Kidney (tissue), 13 donors: ENCODE measurements at regions not wholly inside any gene's neighbourhood (a gene's known extent, or its start where the extent isn't known, plus 50 kb on each side); places are given as distances from the start of the nearest gene placed in this dataset.

Source experiments
- DNase-seq, 5 donors: peaks; one replicate each; pipeline ENCODE4 v3.0.0-alpha.2; 2013 to 2020
- FAIRE-seq: peaks from 2 replicates; lab custom pipeline; 2012; peaks lifted over from hg19 to GRCh38; lab: Jason Lieb, UNC
- H3K27ac ChIP-seq, 2 donors: one replicate each; pipeline ENCODE4 v1.7.0; 2013; ENCODE audit warnings: low read depth in 2 of 2, low read length in 2 of 2, inconsistent platforms in 1 of 2
- H3K27me3 ChIP-seq: one replicate; pipeline ENCODE4 v1.7.1; 2013; ENCODE audit warnings: low read length, inconsistent platforms; ENCODE audit not compliant: control insufficient read depth, insufficient read depth
- H3K36me3 ChIP-seq, 3 donors: one replicate each; pipeline versions ENCODE4 v1.7.0 to v1.7.1; 2013; ENCODE audit warnings: low read length in 3 of 3, control low read depth in 1 of 3, inconsistent platforms in 1 of 3; ENCODE audit not compliant: insufficient read depth in 3 of 3, control insufficient read depth in 2 of 3
- H3K4me1 ChIP-seq, 3 donors: one replicate each; pipeline versions ENCODE4 v1.7.0 to v1.7.1; 2013; ENCODE audit warnings: low read length in 3 of 3, inconsistent platforms in 1 of 3, low read depth in 1 of 3; ENCODE audit not compliant: control insufficient read depth in 2 of 3, insufficient read depth in 2 of 3
- H3K4me3 ChIP-seq, 3 donors: one replicate each; pipeline versions ENCODE4 v1.7.0 to v1.8.1; 2013; ENCODE audit warnings: low read length in 3 of 3, control low read depth in 1 of 3, inconsistent platforms in 1 of 3
- H3K9ac ChIP-seq, 3 donors: one replicate each; pipeline versions ENCODE4 v1.7.0 to v1.7.1; 2013; ENCODE audit warnings: low read length in 3 of 3, control low read depth in 1 of 3, inconsistent platforms in 1 of 3
- H3K9me3 ChIP-seq, 3 donors: one replicate each; pipeline versions ENCODE4 v1.7.0 to v1.7.1; 2013; ENCODE audit warnings: low read length in 3 of 3, control low read depth in 1 of 3, inconsistent platforms in 1 of 3; ENCODE audit not compliant: control insufficient read depth in 2 of 3, insufficient read depth in 1 of 3
- intact Hi-C: fragments of 100-400 bp; cut with DNase I; formaldehyde crosslinking; loops from one replicate; pipeline ENCODE4 v1.11.1; 2022
- TF ChIP-seq, protein P1 (sequence below): IDR thresholded peaks from 3 replicates; pipeline ENCODE4 v1.5.1; 2012; ENCODE audit warnings: mild to moderate bottlenecking, moderate library complexity, borderline replicate concordance; ENCODE audit not compliant: insufficient read depth; ENCODE audit errors: extremely low read depth
- donor health status: control.
- donor health status: control.
- donor health status: control.
- donor health status: control.
- donor health status: control.
- donor health status: DM: yes; HTN: yes; CAD: no.
- donor health status: Normal renal cell carcinoma (clear cell type).

GRCh38 chr5:174185506-174185905 lies 140.0 kb downstream of the NSG2 start:
- TF ChIP-seq, protein P1, sequence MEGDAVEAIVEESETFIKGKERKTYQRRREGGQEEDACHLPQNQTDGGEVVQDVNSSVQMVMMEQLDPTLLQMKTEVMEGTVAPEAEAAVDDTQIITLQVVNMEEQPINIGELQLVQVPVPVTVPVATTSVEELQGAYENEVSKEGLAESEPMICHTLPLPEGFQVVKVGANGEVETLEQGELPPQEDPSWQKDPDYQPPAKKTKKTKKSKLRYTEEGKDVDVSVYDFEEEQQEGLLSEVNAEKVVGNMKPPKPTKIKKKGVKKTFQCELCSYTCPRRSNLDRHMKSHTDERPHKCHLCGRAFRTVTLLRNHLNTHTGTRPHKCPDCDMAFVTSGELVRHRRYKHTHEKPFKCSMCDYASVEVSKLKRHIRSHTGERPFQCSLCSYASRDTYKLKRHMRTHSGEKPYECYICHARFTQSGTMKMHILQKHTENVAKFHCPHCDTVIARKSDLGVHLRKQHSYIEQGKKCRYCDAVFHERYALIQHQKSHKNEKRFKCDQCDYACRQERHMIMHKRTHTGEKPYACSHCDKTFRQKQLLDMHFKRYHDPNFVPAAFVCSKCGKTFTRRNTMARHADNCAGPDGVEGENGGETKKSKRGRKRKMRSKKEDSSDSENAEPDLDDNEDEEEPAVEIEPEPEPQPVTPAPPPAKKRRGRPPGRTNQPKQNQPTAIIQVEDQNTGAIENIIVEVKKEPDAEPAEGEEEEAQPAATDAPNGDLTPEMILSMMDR: no peak
- intact Hi-C loops: no loop called here
- FAIRE-seq (no peak), DNase-seq (no peak)
- H3K36me3 ChIP-seq: no peaks in the 10 kb centered on the region
- peaks cover 3 to 10% (median 9%) of the 10 kb centered on the region in 3 donors for H3K4me1 ChIP-seq
- no peak overlapping the region for H3K9ac ChIP-seq
- no peak overlapping the region for H3K4me3 ChIP-seq
- no peaks in the 10 kb centered on the region for H3K9me3 ChIP-seq
- no peaks in the 10 kb centered on the region for H3K27me3 ChIP-seq
- no peak overlapping the region for H3K27ac ChIP-seq

DNA sequence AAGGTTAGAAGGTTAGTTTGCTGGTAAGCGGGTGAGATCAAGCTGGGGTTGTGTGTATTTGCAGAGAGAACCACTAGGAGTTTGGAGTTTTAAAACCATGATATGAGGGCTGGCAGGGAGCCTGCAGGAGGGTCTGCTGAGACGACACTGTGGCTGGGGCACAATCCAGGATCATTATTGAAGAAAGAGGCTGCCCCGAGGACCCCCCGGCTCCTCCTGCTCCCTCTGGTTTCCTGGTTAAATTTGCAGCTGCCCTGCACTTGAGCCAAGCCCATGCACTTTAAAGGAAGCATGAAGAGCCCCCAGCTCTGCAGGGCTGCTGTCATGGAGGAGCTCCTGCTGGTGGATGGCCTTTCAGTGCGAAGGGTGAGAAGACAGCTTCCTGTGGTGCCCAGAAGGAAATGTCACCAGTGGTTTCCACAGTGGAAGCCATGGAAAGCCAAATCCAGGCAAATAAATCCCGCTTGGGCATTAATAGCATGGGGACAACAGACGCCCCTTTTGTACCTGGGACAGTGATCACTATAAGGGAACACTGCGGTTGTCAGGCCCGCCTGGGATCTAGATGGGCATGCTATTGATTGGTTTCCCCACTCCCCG lies 140.7 kb downstream of the NSG2 start:
- Histone ChIP-seq H3K36me3 (no peaks in the 10 kb centered on the region), H3K27me3 (no peaks in the 10 kb centered on the region), H3K4me3 (no peak overlapping the region), H3K4me1 (peaks cover 3 to 10% (median 9%) of the 10 kb centered on the region in 3 donors), H3K9ac (no peak overlapping the region), H3K27ac (no peak overlapping the region), H3K9me3 (no peaks in the 10 kb centered on the region)
- TF ChIP-seq, protein P1: no peak
- FAIRE-seq (no peak), DNase-seq (no peak)
- intact Hi-C loops: no loop called here

DNA sequence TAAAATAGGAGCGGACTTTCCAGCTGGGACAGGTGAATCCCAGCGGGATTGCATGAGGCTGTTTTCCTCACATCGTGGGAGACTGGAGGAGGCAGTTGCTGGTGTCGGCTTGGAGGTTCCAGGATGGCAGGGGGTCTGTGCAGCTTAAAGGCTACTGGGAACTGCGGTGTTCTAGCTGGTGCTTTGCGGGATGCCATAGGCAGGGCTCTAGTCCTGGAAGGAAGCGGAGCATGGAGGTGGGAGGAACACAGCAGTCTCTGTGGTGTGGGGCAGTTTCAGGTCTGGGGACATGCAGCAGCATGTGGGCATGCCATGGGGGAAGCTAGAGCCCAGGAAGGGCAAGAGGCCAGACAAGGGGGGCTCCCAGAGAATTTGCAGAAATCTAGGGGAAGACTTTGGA lies 141.5 kb downstream of the NSG2 start:
- TF ChIP-seq, protein P1: no peak
- intact Hi-C loops: no loop called here
- FAIRE-seq (no peak), DNase-seq (no peak)
- Histone ChIP-seq H3K36me3 (no peaks in the 10 kb centered on the region), H3K4me1 (peaks cover 3 to 10% (median 9%) of the 10 kb centered on the region in 3 donors), H3K27me3 (no peaks in the 10 kb centered on the region), H3K9ac (no peak overlapping the region), H3K27ac (no peak overlapping the region), H3K9me3 (no peaks in the 10 kb centered on the region), H3K4me3 (no peak overlapping the region)

GRCh38 chr5:174187481-174187880 lies 142.0 kb downstream of the NSG2 start:
- peaks cover 3 to 10% (median 9%) of the 10 kb centered on the region in 3 donors for H3K4me1 ChIP-seq
- TF ChIP-seq, protein P1: no peak
- H3K36me3 ChIP-seq: no peaks in the 10 kb centered on the region
- H3K27me3 ChIP-seq: no peaks in the 10 kb centered on the region
- H3K9me3 ChIP-seq: no peaks in the 10 kb centered on the region
- H3K27ac ChIP-seq: no peak overlapping the region
- no peak overlapping the region for H3K9ac ChIP-seq
- FAIRE-seq (no peak), DNase-seq (no peak)
- intact Hi-C loops: no loop called here
- no peak overlapping the region for H3K4me3 ChIP-seq
